GM10248 (cell line): ENCODE measurements at regions not wholly inside any gene's neighbourhood (a gene's known extent, or its start where the extent isn't known, plus 50 kb on each side); places are given as distances from the start of the nearest gene placed in this dataset.

ENCODE experiments used
- CTCF ChIA-PET: fragments of 300-600 bp; sonication (Branson Sonifier 250); formaldehyde crosslinking; extraction: SDS; loops from one replicate; lab custom pipeline; 2021; ENCODE audit warnings: antibody characterized with exemption; lab: Yijun Ruan, JAX
- POLR2A ChIA-PET: fragments of 350-650 bp; sonication (Branson Sonifier 250); formaldehyde crosslinking; extraction: SDS; loops from one replicate; lab custom pipeline; 2020; ENCODE audit warnings: antibody characterized with exemption; lab: Yijun Ruan, JAX
- DNase-seq: peaks from one replicate; pipeline ENCODE4 v3.0.0; 2012; ENCODE audit errors: extremely low spot score
- CTCF ChIP-seq: IDR thresholded peaks from 2 replicates; pipeline ENCODE4 v1.5.1; 2012; ENCODE audit warnings: mild to moderate bottlenecking, low read depth; ENCODE audit errors: extremely low read depth, missing control alignments, control extremely low read depth

GRCh38 chr11:24043842-24044241, 453.0 kb upstream of the LUZP2 start:
- no peak for TF ChIP-seq CTCF
- POLR2A ChIA-PET, result no interaction called here
- no peak for DNase-seq
- CTCF ChIA-PET, result no interaction called here

- TF ChIP-seq CTCF, result no peak
- CTCF ChIA-PET, result no interaction called here
- DNase-seq, result no peak
- POLR2A ChIA-PET, result no interaction called here
Observed at GRCh38 chr11:24046731-24047130, 450.1 kb upstream of the LUZP2 start.

GRCh38 chr11:24056051-24056450, 440.8 kb upstream of the LUZP2 start:
- ChIA-PET CTCF (interaction anchor here (0.7 to 2.3 kb wide), 2 partner anchors 9 to 12 kb away, joined by 3 to 7 read pairs; no protein-coding TSS in a partner anchor), POLR2A (no interaction called here)
- no peak for DNase-seq
- no peak for TF ChIP-seq CTCF

GRCh38 chr11:24060125-24060524, 436.7 kb upstream of the LUZP2 start:
- TF ChIP-seq CTCF, result no peak
- POLR2A ChIA-PET, result no interaction called here
- DNase-seq, result no peak
- CTCF ChIA-PET, result interaction anchor here (1.5 kb wide), 1 partner anchor 15 kb away, joined by 4 read pairs; no protein-coding TSS in a partner anchor

- TF ChIP-seq CTCF, result no peak
- CTCF ChIA-PET, result interaction anchor here (0.8 to 2.0 kb wide), 2 partner anchors 9 to 11 kb away, joined by 4 to 7 read pairs; no protein-coding TSS in a partner anchor
- no peak for DNase-seq
- POLR2A ChIA-PET, result no interaction called here
Observed at GRCh38 chr11:24064309-24064903, 432.4 kb upstream of the LUZP2 start.

- ChIA-PET CTCF (interaction anchor here (1.6 kb wide), 1 partner anchor 12 kb away, joined by 3 read pairs; no protein-coding TSS in a partner anchor), POLR2A (no interaction called here)
- TF ChIP-seq CTCF, result no peak
- no peak for DNase-seq
Observed at GRCh38 chr11:24068197-24068596, 428.7 kb upstream of the LUZP2 start.
